PC-9 (cell line): ENCODE measurements at regions not wholly inside any gene's neighbourhood (a gene's known extent, or its start where the extent isn't known, plus 50 kb on each side); places are given as distances from the start of the nearest gene placed in this dataset.

Experiments
- CTCF ChIP-seq: fragments of 200-600 bp; sonication (generic); conservative IDR thresholded peaks from 2 replicates; pipeline ENCODE4 v1.6.1; 2017; ENCODE audit warnings: mixed run types, antibody characterized with exemption, mild to moderate bottlenecking, moderate library complexity
- EZH2 ChIP-seq: fragments of 200-600 bp; sonication (generic); IDR thresholded peaks from 2 replicates; pipeline ENCODE4 v1.8.0; 2017; ENCODE audit warnings: antibody characterized with exemption, low read depth

GRCh38 chr7:121689749-121690148 is 183.2 kb upstream of the PTPRZ1 start:
- TF ChIP-seq CTCF: no peak
- no peak for TF ChIP-seq EZH2
